AG04450 (cell line): ENCODE measurements at regions not wholly inside any gene's neighbourhood (a gene's known extent, or its start where the extent isn't known, plus 50 kb on each side); places are given as distances from the start of the nearest gene placed in this dataset.

Experiments used
- CTCF ChIA-PET: fragments of 300-600, 350-600 bp; formaldehyde crosslinking; extraction: SDS; loops from one replicate; lab custom pipeline; 2022; ENCODE audit warnings: antibody characterized with exemption, inconsistent platforms; lab: Charles Lee
- POLR2A ChIA-PET: fragments of 350-600 bp; formaldehyde crosslinking; extraction: SDS; loops from one replicate; lab custom pipeline; 2021; ENCODE audit warnings: antibody characterized with exemption, inconsistent platforms; lab: Yijun Ruan, JAX
- DNase-seq: peaks from one replicate; pipeline ENCODE4 v3.0.0-alpha.2; 2011; ENCODE audit warnings: low read depth, low spot score
- H3K27ac ChIP-seq: one replicate; pipeline ENCODE4 v1.5.1; 2012; ENCODE audit warnings: low read depth, low read length, control low read depth
- H3K27me3 ChIP-seq: one replicate; pipeline ENCODE4 v1.6.0; 2012; ENCODE audit warnings: low read length; ENCODE audit not compliant: control insufficient read depth, insufficient read depth
- H3K4me3 ChIP-seq: 2 replicates; pipeline ENCODE4 v1.5.1; 2011; ENCODE audit warnings: mild to moderate bottlenecking, low read depth, low read length, control low read depth
- H3K9me3 ChIP-seq: 2 replicates; pipeline ENCODE4 v1.5.1; 2012; ENCODE audit warnings: low read length; ENCODE audit not compliant: control insufficient read depth, insufficient read depth
- CTCF ChIP-seq: IDR thresholded peaks from 2 replicates; pipeline ENCODE4 v1.5.1; 2011; ENCODE audit warnings: low read depth, low read length, control low read depth, inconsistent platforms

GRCh38 chr3:72284471-72284870 lies 499.5 kb upstream of the PROK2 start:
- Histone ChIP-seq H3K27me3 (peaks cover 26% of the 10 kb centered on the region), H3K27ac (no peak overlapping the region), H3K9me3 (peaks cover 5% of the 10 kb centered on the region), H3K4me3 (no peak overlapping the region)
- POLR2A ChIA-PET: no interaction called here
- TF ChIP-seq CTCF: no peak
- CTCF ChIA-PET: no interaction called here
- DNase-seq: no peak

GRCh38 chr3:72282918-72283317 lies 498.0 kb upstream of the PROK2 start:
- ChIA-PET CTCF (no interaction called here), POLR2A (no interaction called here)
- no peak overlapping the region for H3K27ac ChIP-seq
- no peak for DNase-seq
- H3K4me3 ChIP-seq: no peak overlapping the region
- peaks cover 28% of the 10 kb centered on the region for H3K27me3 ChIP-seq
- TF ChIP-seq CTCF: no peak
- peaks cover 5% of the 10 kb centered on the region for H3K9me3 ChIP-seq

- Histone ChIP-seq H3K27ac (no peak overlapping the region), H3K27me3 (peaks cover 22% of the 10 kb centered on the region), H3K9me3 (peaks cover 5% of the 10 kb centered on the region), H3K4me3 (no peak overlapping the region)
- no peak for DNase-seq
- CTCF ChIA-PET: interaction anchor here (1.6 kb wide), 1 partner anchor 552 kb away, joined by 3 read pairs; no protein-coding TSS in a partner anchor
- TF ChIP-seq CTCF: no peak
- POLR2A ChIA-PET: no interaction called here
Measured at GRCh38 chr3:72281551-72281950, 496.6 kb upstream of the PROK2 start.

GRCh38 chr3:72280876-72281275 lies 495.9 kb upstream of the PROK2 start:
- H3K27ac ChIP-seq: no peak overlapping the region
- POLR2A ChIA-PET: no interaction called here
- H3K27me3 ChIP-seq: peaks cover 15% of the 10 kb centered on the region
- DNase-seq: no peak
- peaks cover 5% of the 10 kb centered on the region for H3K9me3 ChIP-seq
- CTCF ChIA-PET: interaction anchor here (1.6 kb wide), 1 partner anchor 551 kb away, joined by 3 read pairs; no protein-coding TSS in a partner anchor
- H3K4me3 ChIP-seq: no peak overlapping the region
- no peak for TF ChIP-seq CTCF

GRCh38 chr3:72279631-72280041 lies 494.7 kb upstream of the PROK2 start:
- H3K27me3 ChIP-seq: peaks cover 13% of the 10 kb centered on the region
- H3K27ac ChIP-seq: no peak overlapping the region
- peaks cover 5% of the 10 kb centered on the region for H3K9me3 ChIP-seq
- CTCF ChIA-PET: interaction anchor here (0.8 to 1.6 kb wide), 3 partner anchors 511 to 550 kb away, joined by 3 to 4 read pairs (median 3); no protein-coding TSS in a partner anchor
- DNase-seq: no peak
- no peak for TF ChIP-seq CTCF
- POLR2A ChIA-PET: interaction anchor here (0.6 kb wide), 1 partner anchor 643 kb away, joined by 7 read pairs; no protein-coding TSS in a partner anchor
- no peak overlapping the region for H3K4me3 ChIP-seq
